GM18517 (cell line): ENCODE measurements at regions not wholly inside any gene's neighbourhood (a gene's known extent, or its start where the extent isn't known, plus 50 kb on each side); places are given as distances from the start of the nearest gene placed in this dataset.

Source experiments
- ATAC-seq: cut with Tn5 transposase; IDR thresholded peaks from one replicate; pipeline ENCODE4 v1.9.1; 2021; ENCODE audit warnings: mild to moderate bottlenecking, moderate library complexity; ENCODE audit not compliant: unreplicated experiment

DNA sequence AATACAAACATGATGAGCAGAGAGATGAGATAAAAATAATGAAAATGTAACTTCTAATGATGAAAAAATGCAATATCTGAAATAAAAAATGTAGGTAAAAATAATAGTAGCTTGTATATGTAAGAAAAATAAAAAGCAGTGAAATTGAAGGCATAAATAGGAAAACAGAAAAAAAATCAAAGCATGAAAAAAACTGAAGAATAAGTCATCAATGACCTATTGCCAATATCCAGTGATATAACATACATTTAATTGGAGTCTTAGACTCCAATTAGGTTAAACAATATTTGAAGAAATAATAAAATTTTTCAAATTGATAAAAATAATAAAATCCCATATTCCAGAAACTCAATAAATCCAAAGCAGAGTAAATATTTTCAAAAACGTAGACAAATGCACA, 114.0 kb upstream of the HDGFL1 start:
- ATAC-seq: no peak

DNA sequence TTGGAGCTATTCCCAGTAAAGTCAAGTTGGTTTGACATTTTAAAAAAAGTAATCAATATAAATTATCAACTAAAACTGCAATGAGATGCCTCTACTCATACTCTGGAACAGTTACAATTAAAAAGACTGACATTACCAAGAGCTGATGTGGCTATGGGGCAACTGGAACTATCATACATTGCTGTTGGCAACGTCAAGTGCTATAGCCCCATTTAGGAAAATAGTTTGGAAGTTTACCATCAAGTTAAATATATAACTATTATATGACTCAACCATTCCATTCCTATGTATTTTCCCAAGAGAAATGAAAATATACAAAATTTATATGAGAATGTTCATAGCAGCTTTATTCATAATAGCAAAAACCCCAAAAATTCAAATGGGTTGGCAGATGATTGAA, 111.4 kb upstream of the HDGFL1 start:
- ATAC-seq: no peak

DNA sequence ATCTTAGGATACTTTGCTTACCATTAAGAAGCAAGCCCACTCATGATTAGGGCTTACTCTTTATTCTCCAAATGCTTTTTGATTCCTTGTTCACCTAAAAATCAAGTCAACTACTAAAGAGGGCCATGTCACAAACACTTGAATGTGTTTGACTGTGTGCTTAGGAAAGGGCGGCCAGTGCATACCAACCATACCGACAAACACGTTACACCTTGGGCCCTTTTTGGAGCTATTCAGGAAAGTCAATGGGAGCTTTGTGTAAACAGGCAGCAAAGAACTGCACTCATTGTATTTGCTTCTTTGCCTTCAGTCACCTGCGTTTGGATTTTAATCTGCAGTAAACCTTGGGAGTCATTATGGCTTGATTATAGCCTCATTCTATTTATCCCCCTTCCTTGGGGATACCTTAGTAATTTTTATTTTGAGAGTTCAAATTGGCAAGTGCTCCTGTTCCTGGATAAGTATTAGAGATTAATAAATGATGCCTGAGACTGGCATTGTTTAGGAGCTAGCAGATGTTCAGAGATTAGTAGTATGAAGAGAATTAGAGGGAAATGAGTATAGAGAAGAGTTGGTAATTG, 102.6 kb upstream of the HDGFL1 start:
- no peak for ATAC-seq

DNA sequence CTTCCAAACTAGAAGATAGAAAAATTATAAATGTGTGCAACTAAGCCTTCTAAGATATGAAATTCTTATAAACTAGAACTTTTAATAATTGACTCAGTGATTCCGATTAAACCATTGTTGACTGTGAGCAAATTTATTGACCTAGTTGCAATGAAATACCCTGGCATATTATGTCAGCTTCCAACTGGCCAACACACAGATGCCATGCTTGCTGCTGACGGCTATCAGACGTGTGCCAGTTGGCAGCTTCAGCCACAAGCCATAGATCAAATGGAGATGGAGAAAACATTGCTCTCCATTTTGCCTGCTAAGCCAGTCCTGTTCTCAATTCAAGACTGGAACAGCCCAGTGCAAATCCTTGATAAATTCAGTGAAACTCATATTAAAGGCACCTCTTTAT, 101.7 kb upstream of the HDGFL1 start:
- no peak for ATAC-seq

DNA sequence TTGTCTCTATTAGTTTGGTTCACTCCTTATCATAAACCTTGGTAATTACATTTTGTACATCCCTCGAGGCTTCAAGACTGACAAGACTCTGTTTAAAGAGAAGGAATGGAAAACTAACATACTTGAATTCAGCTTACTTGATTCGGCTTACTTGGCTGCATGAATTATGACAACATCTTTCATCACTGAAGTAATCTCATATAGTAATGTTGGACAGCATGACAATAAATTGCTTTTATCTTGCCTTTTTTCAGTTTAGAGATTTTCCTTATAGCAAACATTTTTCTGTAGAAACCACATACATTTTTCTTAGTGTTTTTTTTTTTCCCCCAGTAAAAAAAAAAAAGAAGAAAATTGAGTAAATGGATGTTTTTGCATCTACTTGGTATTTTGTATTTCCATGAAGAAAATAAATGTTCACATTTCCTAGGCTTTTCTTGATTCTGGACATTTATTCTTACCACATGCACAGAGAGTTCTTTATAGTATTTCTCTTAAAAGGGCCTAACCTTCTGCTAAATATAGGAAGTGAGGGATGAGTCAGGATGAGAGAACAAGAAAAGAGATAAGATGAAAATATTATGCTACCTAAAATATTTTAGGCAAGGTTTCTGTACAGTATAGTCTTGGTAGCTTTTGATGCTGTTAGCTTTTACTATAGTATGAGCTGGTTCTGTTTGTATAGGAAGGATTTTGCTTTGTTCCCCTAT, 101.0 kb upstream of the HDGFL1 start:
- no peak for ATAC-seq

DNA sequence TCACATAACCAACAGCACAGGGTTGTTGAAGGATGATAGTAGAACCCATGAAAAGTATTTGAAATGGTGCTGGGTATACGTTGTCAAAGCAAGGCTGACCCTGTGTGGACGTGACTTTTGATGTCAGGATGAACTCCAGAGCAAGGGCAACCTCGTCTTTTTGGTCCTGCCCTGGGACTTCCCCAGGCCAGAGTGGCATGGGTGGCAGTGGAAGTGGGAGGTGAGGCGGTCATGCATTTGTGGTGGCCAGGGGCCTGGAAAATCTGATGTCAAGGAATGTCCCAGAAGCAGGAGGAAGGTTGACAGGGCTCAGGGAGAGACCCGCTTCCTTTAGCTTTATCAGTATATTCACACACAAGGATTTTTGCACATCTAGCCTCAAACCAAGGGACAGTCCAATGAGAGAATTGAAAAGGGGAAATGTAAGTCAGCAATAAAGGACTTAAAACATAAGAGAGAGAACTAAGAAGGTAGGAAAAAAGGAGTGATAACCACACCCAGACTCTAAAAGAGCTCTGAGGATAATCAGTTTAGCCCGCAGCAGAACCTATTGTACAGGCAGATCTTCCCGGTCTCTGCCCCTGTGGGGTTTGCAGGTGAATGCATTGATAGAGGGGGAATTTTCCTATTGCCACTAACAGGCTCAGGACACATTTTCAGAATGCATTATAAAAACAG, 98.8 kb upstream of the HDGFL1 start:
- ATAC-seq: no peak

DNA sequence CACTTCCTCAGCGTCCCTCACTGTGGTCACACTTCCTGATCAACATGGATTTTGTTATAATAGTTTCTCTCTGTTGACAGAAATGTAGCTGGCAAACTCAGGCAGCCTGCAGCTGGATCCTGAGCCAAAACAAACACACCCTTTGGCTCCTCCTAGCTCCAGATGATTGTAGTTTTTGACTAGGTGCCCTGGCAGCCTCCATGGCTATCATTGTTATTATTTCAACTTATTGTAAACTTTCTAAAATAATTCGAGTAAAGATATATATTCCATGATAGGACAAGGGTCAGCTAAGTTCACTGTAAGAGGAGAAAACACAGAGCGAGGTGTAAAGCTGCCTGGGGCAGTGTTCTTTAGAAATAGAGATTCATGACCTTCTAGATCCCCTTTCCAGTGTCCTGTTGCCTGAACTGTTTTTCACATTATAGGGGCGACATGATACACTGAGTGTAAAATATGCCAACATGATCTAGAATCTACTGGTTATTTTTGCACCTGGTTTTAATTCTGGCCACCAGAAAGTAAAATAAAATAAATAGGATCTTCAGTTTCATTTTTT, 98.2 kb upstream of the HDGFL1 start:
- no peak for ATAC-seq

DNA sequence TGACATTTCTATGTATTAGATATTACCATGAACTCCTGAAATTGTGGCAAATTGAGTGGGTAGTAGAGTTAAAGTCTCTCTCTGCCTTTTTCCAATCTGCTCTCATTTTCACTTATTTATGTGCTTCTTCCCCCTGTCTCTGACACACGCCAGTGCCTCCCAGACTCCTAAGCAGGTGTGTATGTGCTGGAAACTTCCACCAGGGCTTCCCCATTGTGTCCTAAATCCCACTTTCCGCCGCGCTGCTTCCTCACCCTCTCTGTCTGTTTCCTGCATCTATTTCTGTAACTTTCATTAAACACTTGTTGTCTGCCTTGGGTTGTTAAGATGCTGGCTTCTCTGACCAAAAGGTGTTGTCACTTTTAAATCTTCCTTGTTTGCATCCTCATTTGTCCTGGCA, 97.6 kb upstream of the HDGFL1 start:
- ATAC-seq: no peak

DNA sequence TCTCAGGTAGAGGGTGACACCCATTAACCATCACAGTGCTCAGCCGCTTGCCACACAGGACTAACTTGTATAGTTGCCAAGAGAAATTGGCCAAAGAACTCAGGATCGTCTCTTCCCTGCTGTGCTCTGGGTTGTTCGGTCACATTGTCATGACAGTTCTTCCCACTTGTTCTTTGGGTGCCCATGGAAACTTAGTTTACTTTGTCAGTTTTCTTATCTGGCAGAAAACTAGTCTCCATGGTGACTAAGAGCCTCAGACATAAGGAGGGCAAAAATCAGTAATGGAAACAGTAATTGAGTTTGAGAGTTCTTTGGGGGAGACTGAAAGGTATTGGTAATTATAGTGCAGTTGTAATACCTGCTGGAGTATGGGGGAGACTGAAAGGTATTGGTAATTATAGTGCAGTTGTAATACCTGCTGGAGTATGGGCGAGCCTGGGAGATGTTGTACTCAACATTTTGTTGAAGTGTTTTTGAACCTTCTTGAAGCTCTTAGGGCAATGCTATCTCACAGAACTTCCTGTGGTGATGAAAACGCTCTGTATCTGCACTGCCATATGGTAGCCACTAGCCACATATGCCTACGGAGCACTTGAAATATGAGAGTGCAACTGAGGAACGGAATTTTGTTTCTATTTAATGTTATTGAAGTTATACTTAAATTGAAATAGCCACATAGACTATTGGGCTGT, 95.2 kb upstream of the HDGFL1 start:
- ATAC-seq: no peak

DNA sequence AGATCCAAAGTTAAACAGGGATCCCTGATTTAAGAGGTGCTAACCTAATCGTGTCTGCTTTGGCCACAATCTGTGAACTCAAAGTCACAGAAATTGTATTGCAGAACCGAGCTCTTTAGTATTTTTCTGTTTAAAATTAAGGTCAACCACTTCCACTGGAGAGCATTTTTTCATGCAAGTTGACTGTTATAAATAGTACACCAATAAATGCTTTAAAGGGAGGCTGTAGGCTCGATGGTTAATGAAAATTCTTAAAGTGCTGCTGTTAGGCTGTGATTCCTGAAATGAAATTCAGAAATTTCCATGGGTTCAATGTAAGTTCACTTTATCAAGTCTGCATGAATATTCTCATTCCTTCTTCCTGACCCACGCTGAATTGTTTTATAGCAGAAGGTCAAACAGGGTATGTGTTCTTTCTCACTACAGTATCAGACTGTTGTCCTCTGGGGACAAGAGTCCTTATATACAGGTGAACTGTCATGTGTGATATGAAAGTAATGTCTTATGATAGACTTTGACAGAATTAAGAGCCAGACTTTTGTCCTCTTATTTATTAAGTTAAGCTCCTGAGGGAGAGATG, 92.5 kb upstream of the HDGFL1 start:
- ATAC-seq: no peak

DNA sequence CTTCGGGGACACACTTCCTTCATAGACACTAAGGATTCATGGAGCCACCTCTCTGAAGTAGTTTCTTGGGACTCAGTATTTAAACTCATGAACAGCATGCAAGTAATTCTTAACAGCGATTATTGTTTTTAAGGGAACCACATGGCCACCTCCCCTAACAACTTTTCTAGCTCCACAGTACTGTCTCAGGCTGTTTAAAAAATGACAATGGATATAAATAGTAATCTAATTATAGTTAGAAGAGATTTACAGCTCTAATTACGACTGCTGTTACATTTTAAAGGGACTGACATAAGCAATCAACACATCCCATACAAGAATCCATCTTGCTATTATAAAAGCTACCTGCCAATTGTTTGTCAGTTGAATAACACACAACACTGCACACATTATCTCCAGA, 72.1 kb upstream of the HDGFL1 start:
- no peak for ATAC-seq

DNA sequence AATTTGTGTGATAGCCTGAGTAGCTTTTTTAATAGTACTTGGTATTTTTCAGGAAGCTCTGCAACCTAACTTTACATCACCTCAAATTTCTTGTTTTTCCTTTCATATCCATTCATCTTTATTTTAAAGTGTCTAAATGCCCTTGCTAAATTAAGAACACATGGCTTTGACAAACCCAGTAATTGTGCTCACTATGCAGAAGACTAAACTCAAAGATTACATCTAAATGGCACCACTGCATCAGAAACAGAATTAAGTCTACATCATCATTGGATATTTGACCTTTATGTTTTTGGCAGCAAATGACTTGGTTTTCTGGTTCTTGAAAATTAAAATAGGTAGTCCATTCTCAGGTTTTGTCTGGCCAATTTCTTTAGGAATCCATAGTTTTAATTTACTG, 69.6 kb upstream of the HDGFL1 start:
- ATAC-seq: no peak

DNA sequence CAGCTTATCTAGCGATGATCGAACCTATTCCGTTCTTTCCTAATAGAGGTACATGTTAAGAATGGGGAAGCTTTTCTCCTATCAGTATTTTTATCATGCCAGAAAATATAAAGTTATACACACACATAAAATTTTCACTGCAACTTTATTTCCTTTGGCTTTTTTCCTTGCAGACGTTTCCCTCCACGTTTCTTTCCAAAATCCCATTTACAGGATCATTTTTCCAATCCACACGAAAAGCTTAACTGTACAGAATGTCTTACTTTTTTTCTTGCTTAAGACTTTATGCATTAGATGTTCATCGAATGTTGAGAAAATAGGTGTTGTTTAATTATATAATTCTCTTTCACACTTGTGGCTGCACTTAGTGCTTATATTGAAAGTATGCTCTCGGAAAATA, 62.9 kb upstream of the HDGFL1 start:
- ATAC-seq: no peak

DNA sequence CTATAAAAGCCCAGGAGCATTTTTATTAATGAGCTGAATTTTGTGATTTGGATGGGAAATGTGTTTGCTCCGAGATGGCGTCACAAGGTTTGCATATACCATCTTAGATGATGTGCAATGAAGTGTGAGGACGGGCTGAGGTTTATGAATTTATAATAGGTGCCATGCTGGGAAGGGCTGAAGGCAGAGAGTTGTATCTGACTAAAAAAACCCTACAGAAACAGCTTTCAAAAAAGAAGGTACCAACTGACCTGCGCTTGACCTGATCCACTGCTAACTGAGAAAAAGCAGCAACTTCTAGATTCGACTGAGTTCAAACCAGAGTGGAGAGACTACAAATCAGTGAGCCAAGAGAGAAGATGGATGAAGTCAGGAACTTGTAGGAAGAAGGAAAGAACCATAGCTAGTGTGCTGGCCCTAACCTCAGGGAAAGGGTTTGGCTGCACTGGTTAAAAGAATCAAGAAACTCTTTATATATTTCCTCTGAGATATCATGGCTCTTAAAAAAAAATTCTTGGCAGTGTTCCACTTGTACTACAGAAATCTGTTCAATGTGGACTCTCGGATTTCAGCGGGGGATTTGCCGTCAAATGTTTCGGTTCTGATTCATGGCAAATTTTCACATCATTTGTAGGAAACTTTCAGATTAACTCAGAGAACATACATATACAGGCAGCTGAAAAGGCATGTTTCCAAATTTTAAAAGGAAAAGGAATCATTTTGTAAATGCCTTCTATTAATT, 56.5 kb upstream of the HDGFL1 start:
- ATAC-seq: no peak

DNA sequence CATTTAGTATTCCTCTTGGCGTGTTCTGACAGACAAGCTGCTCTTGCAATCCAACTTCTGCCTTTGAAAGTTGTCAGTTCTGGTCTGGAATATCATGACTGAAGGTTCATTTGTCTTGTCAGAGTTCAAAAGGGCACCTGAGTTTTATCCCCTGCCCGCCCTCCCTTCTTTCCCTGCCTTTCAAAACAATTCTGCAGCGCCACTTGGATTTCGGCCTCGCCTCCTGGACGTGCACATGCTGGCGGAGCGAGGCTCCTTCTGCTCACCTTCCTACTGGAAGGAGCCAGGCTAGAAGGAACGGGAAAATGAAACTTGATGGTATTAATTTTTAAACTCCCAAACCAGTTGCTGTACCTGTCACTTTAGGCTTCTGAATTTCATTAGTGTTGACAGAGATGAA, 55.7 kb upstream of the HDGFL1 start:
- ATAC-seq: no peak

DNA sequence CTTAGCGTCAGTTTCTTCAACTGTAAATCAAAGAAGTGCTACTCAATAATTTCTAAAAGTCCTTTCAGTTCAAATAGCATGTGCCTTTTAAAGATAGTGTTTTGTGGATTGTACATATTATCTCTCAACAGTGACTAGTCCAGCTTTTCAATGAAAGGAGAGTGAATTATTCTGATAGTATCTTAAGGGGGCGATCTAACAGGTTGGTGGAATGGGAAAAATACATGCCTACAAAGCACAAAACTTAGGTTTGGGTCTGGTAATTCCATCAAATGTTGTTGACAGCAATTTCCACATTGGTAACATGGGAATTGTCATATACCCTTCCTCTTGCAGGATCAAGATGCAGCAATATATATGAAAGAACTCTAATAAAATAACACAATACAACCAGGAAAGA, 50.1 kb upstream of the HDGFL1 start:
- ATAC-seq: no peak
